Immature natural killer cell (primary cell): ENCODE measurements at regions not wholly inside any gene's neighbourhood (a gene's known extent, or its start where the extent isn't known, plus 50 kb on each side); places are given as distances from the start of the nearest gene placed in this dataset.

Experiments
- DNase-seq, 3 donors: peaks; one replicate each; pipeline ENCODE4 v3.0.0; 2022; ENCODE audit warnings: mixed read lengths in 1 of 3
- H3K27ac Mint-ChIP-seq, 6 donors: one replicate each; pipeline ENCODE4 v1.8.0; 2020; ENCODE audit warnings: mixed read lengths in 6 of 6, mild to moderate bottlenecking in 5 of 6, inconsistent platforms in 4 of 6, moderate library complexity in 3 of 6
- H3K27me3 Mint-ChIP-seq, 3 donors: one replicate each; pipeline ENCODE4 v1.8.0; 2020 to 2021; ENCODE audit warnings: low read depth in 3 of 3, mild to moderate bottlenecking in 3 of 3, mixed read lengths in 3 of 3, moderate library complexity in 3 of 3, inconsistent platforms in 1 of 3
- H3K36me3 Mint-ChIP-seq, 3 donors: one replicate each; pipeline ENCODE4 v1.8.0; 2020; ENCODE audit warnings: mixed read lengths in 3 of 3, inconsistent platforms in 2 of 3, mild to moderate bottlenecking in 2 of 3
- H3K4me1 Mint-ChIP-seq, 2 donors: one replicate each; pipeline ENCODE4 v1.8.0; 2020; ENCODE audit warnings: inconsistent platforms in 2 of 2, mild to moderate bottlenecking in 2 of 2, mixed read lengths in 2 of 2, moderate library complexity in 1 of 2
- H3K4me3 Mint-ChIP-seq, 5 donors: one replicate each; pipeline ENCODE4 v1.8.0; 2020; ENCODE audit warnings: mild to moderate bottlenecking in 5 of 5, mixed read lengths in 5 of 5, inconsistent platforms in 3 of 5, moderate library complexity in 3 of 5
- H3K9me3 Mint-ChIP-seq, 6 donors: one replicate each; pipeline ENCODE4 v1.8.0; 2020; ENCODE audit warnings: mild to moderate bottlenecking in 6 of 6, mixed read lengths in 6 of 6, inconsistent platforms in 4 of 6, moderate library complexity in 3 of 6

DNA sequence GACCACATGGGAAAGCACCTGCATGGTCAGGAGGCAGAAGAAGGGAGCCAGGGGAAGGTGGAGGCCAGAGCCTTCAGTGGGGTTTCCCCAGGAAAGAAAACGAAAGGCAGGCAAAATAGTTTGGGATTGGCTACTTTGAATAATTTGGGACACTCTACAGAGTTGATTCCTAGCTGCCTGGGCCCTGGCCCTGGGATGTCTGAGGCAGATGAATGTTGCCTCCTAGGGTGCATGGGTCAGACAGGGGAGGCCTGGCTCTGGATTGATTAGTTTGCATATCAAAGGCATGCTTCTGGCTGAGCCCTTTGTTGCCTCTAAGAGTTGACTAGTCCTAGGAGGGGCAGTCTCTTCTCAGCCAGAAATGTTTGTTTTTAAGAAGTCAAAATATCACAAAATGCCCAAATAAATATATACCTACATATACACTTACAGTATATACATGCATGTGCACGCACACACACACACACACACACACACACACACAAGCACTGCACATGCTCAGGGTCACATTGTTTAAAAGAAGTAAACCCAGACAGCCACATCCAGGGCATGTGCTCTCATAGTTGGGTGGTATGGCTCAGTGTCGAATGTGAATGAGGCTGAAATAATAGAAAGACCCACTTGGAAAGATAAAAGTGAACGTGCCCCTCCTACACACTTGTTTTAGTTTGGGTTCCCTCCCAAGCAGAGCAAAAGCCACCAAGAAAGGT lies 184.2 kb downstream of the GPAM start:
- peaks cover 0 to 5% (median 0%) of the 10 kb centered on the region in 6 donors for H3K9me3 Mint-ChIP-seq
- no peak overlapping the region for H3K4me3 Mint-ChIP-seq
- no peak for DNase-seq
- H3K27me3 Mint-ChIP-seq: peaks cover 0 to 7% (median 2%) of the 10 kb centered on the region in 3 donors
- no peak overlapping the region for H3K27ac Mint-ChIP-seq
- H3K36me3 Mint-ChIP-seq: no peaks in the 10 kb centered on the region
- no peaks in the 10 kb centered on the region for H3K4me1 Mint-ChIP-seq

DNA sequence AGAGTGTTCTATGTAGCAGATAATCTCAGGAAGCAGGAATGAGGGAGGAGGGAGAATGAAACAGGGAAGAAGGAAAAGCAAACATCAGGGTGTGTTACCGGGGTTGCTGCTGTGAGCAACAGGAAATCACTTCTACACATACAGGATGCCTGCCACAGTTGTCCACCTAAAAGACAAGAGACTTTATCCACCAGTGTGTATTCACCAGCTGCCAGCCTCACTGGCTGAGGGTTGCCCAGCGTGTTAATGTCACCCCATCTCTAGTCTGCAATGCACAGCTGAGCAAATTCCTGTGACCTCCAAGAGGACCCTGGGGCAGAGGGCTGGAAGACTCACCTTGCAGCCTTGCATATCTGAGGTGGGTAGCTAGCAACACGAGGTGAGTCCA lies 183.7 kb downstream of the GPAM start:
- H3K4me3 Mint-ChIP-seq: no peak overlapping the region
- H3K4me1 Mint-ChIP-seq: no peaks in the 10 kb centered on the region
- peaks cover 0 to 7% (median 4%) of the 10 kb centered on the region in 3 donors for H3K27me3 Mint-ChIP-seq
- H3K9me3 Mint-ChIP-seq: peaks cover 0 to 5% (median 1%) of the 10 kb centered on the region in 6 donors
- DNase-seq: no peak
- no peak overlapping the region for H3K27ac Mint-ChIP-seq
- H3K36me3 Mint-ChIP-seq: no peaks in the 10 kb centered on the region

DNA sequence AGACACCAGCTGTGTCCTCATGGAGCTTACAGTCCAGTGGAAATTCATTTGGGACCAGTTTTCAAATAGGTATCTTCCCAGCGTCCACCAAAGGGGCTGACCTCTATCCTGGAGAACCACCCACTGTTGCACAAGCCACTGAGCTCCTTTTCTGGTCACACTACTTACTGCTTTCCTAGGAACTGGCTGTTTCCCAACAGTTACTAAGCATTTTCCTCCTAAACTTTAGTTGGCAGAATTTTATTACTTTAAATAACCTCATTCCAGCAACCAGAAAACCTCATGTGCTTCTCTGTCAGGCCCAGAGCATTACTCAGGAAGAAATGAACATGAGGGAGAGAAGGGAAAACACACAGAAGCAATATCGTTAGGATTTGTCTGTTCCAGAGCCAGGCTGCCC lies 183.1 kb downstream of the GPAM start:
- no peaks in the 10 kb centered on the region for H3K4me1 Mint-ChIP-seq
- peaks cover 0 to 7% (median 4%) of the 10 kb centered on the region in 3 donors for H3K27me3 Mint-ChIP-seq
- no peak overlapping the region for H3K4me3 Mint-ChIP-seq
- H3K27ac Mint-ChIP-seq: no peak overlapping the region
- H3K9me3 Mint-ChIP-seq: peaks cover 0 to 6% (median 1%) of the 10 kb centered on the region in 6 donors
- no peaks in the 10 kb centered on the region for H3K36me3 Mint-ChIP-seq
- DNase-seq: no peak

DNA sequence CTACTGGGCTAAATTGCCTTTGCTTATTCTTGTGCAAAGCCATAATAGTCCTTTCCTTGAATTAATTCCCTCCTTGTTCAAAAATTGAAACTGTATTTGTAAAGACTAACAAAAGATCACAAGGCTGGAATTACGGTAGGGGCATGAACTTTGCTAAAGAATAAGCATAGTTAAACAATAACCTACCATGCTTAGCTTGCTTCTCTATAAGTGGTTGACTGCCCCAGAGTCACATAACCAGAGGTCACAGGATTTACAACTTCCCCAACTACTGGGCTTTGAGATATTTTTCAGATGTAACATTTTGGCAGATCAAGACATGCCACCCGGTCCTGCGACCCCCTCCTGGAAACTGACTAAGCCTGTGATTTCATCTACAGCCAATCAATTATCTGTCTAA lies 181.4 kb downstream of the GPAM start:
- H3K27me3 Mint-ChIP-seq: peaks cover 0 to 7% (median 4%) of the 10 kb centered on the region in 3 donors
- no peak overlapping the region for H3K4me3 Mint-ChIP-seq

DNA sequence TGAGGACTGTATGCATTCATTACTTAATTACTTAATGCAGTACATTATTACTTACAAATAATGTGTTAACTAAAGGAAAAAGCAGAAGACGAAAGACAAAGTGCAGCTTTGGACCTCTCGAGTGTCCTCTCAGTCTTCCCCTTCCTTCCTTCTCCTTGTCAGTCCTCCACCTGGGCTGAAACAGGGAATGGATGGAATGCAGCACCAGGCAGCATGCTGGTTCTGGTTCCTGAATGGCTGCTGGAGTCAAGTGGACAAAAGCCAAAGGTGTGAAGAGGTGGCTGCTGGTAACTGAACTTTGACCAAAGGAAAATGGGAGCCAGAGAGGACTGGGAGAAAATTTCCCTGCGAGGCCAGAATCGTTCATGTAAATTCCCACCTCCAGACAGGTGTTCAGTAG lies 179.5 kb downstream of the GPAM start:
- Mint-ChIP-seq H3K4me3 (no peak overlapping the region), H3K27me3 (peaks cover 2 to 10% (median 4%) of the 10 kb centered on the region in 3 donors), H3K36me3 (no peaks in the 10 kb centered on the region), H3K27ac (no peak overlapping the region), H3K4me1 (no peaks in the 10 kb centered on the region), H3K9me3 (peaks cover 0 to 13% (median 0%) of the 10 kb centered on the region in 6 donors)
- DNase-seq: no peak

More for the DNA sequence above, 181.4 kb downstream of the GPAM start:
- Mint-ChIP-seq H3K36me3 (no peaks in the 10 kb centered on the region), H3K4me1 (no peaks in the 10 kb centered on the region), H3K9me3 (peaks cover 0 to 10% (median 0%) of the 10 kb centered on the region in 6 donors), H3K27ac (no peak overlapping the region)
- DNase-seq: no peak

DNA sequence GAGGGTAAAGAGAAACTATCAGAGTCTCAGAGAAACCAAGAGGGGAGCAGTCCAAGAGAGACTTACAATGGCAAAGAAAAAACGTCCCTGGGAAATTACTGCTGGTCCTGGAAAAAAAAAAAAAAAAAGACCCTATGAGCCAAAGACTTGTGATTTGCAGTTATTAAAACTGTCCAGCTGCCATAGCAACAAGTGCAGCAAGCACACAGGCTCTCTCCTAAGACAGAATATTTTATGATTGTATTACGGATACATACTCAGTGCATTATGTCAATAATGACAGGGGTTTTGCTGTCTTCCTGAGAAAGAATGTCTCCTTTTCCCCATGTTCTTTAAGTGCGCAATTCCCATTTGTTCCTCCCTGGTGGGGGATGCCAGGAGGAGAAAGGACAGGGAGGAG lies 178.5 kb downstream of the GPAM start:
- Mint-ChIP-seq H3K4me3 (no peak overlapping the region), H3K27me3 (peaks cover 2 to 8% (median 4%) of the 10 kb centered on the region in 3 donors), H3K4me1 (no peaks in the 10 kb centered on the region), H3K36me3 (no peaks in the 10 kb centered on the region), H3K9me3 (peaks cover 0 to 13% (median 0%) of the 10 kb centered on the region in 6 donors), H3K27ac (no peak overlapping the region)
- DNase-seq: no peak

DNA sequence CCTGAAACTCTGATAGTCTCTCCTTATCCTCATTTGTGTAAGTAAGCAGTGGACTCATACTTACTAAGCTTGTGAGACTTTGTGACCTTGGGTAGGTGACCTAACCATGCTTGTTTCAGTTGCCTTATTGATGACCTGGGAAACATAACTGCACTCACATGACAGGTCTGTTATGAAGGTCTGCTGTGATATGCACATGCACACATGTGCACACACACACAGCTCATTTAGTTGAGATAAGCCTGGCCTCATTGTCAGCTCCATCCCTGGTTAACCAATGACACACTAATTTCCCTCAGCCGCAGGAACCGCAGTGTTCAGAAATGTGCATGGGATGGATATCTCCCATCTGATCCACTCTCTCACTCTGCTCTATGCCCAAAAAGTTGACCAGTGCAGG lies 177.2 kb downstream of the GPAM start:
- H3K4me3 Mint-ChIP-seq: no peak overlapping the region
- H3K27me3 Mint-ChIP-seq: peaks cover 2 to 8% (median 4%) of the 10 kb centered on the region in 3 donors
- H3K9me3 Mint-ChIP-seq: peaks cover 0 to 13% (median 0%) of the 10 kb centered on the region in 6 donors
- DNase-seq: no peak
- no peaks in the 10 kb centered on the region for H3K4me1 Mint-ChIP-seq
- no peak overlapping the region for H3K27ac Mint-ChIP-seq
- H3K36me3 Mint-ChIP-seq: no peaks in the 10 kb centered on the region

DNA sequence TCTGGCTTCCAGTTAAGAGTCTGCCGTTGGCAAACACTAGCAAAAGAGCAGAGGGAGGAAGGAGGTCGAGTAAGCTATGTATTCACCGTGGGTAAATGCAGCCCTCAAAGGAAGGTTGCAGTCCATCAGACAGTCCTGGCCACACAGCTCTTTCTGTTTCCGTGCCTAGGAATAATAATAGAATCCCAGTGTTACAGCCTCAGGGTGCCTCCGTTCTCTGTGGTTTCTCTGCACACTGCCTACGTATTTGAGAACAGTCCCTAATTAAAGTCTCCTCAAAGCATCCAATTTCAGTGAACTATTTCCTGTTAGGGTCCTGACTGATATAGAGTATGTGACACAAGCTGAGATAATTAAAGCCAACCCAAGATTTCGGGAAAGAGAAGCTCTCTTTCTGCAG lies 176.7 kb downstream of the GPAM start:
- H3K27ac Mint-ChIP-seq: no peak overlapping the region
- no peaks in the 10 kb centered on the region for H3K36me3 Mint-ChIP-seq
- H3K4me1 Mint-ChIP-seq: no peaks in the 10 kb centered on the region
- DNase-seq: no peak
- H3K27me3 Mint-ChIP-seq: peaks cover 2 to 8% (median 4%) of the 10 kb centered on the region in 3 donors
- H3K4me3 Mint-ChIP-seq: no peak overlapping the region
- peaks cover 0 to 13% (median 0%) of the 10 kb centered on the region in 6 donors for H3K9me3 Mint-ChIP-seq

DNA sequence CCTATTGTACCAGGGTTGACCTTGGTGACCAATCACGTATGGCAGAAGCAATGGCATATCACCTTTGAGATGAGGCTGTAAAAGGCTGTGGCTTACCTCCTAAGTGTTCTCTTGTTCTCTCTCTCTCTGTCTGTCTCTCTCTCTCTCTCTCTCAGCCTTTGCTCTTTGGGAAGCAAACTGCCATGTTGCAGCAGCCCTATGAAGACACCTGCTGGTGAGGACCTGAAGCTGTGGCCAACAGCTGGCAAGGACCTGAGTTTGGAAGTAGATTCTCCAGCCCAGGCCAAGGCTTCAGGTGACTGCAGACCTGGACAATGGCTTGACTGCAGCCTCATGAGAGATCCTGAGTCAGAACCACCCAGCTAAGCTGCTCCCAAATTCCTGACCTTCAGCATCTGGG lies 161.4 kb downstream of the GPAM start:
- DNase-seq: no peak
- Mint-ChIP-seq H3K4me3 (no peak overlapping the region), H3K27me3 (peaks cover 0 to 2% (median 0%) of the 10 kb centered on the region in 3 donors), H3K36me3 (no peaks in the 10 kb centered on the region), H3K27ac (no peak overlapping the region), H3K9me3 (peaks cover 0 to 2% (median 0%) of the 10 kb centered on the region in 6 donors), H3K4me1 (no peaks in the 10 kb centered on the region)

DNA sequence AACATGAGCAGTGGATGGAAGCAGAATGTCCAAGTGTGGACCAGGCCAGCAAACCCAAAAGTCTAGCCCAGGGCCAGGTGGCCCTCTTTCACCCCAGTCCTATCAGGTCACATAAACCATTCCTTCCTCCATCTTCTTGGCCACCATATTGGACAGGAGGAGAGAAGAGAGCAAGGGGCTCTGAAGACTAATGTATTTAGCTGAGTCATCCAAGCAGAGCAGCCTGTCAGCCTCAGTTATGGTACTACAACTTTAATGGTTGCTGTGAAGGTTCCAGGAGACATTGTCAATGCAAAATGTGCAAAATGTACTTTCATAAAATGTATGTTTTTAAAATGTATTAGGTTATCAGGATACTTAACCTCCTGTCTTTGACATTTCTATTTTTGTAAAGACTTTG lies 159.5 kb downstream of the GPAM start:
- Mint-ChIP-seq H3K4me1 (no peaks in the 10 kb centered on the region), H3K36me3 (no peaks in the 10 kb centered on the region), H3K27ac (no peak overlapping the region), H3K4me3 (no peak overlapping the region), H3K27me3 (peaks cover 0 to 2% (median 0%) of the 10 kb centered on the region in 3 donors), H3K9me3 (peaks cover 0 to 4% (median 2%) of the 10 kb centered on the region in 6 donors)
- DNase-seq: no peak

DNA sequence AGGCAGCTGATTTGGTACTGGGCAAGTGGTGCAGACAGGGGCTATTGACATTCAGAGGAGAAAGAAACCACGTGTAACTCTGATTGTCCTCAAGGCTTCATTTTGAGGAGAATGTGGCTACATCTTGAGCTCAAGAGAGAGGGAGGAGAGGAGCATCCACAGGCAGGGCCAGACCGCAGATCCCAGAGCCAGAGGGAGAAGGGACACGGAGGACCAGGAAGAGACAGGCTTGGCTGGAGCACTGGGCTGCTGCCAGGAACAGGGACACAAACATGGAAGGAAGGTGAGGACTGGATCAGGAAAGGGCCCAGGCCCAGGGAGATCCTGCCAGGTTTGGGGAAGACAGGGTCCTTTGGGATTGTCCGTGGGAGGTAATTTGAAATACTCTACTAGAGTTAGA lies 158.3 kb downstream of the GPAM start:
- Mint-ChIP-seq H3K27me3 (peaks cover 0 to 2% (median 0%) of the 10 kb centered on the region in 3 donors), H3K36me3 (no peaks in the 10 kb centered on the region), H3K4me1 (no peaks in the 10 kb centered on the region), H3K4me3 (no peak overlapping the region), H3K9me3 (peaks cover 0 to 7% (median 5%) of the 10 kb centered on the region in 6 donors), H3K27ac (no peak overlapping the region)
- no peak for DNase-seq

DNA sequence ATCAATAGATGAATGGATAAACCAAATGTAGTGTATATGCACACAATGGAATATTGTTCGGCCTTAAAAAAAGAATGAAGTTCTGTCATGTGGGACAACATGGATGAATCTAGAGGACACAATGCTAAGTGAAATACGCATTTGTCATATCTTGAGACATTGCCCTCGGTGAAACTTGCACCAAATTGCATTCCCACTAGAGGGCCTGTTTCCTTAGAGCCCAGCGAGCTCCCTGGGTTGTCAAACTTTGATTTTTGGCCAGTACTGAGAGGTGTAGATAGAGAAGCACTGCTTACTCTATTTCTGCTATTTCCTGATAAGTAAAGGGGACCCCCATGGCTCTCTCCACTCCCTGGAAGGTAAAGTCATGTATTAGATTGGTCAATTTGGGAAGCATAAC lies 157.1 kb downstream of the GPAM start:
- Mint-ChIP-seq H3K27me3 (no peaks in the 10 kb centered on the region), H3K4me3 (no peak overlapping the region), H3K36me3 (no peaks in the 10 kb centered on the region), H3K9me3 (peaks cover 2 to 14% (median 5%) of the 10 kb centered on the region in 6 donors), H3K27ac (no peak overlapping the region), H3K4me1 (no peaks in the 10 kb centered on the region)
- DNase-seq: no peak

DNA sequence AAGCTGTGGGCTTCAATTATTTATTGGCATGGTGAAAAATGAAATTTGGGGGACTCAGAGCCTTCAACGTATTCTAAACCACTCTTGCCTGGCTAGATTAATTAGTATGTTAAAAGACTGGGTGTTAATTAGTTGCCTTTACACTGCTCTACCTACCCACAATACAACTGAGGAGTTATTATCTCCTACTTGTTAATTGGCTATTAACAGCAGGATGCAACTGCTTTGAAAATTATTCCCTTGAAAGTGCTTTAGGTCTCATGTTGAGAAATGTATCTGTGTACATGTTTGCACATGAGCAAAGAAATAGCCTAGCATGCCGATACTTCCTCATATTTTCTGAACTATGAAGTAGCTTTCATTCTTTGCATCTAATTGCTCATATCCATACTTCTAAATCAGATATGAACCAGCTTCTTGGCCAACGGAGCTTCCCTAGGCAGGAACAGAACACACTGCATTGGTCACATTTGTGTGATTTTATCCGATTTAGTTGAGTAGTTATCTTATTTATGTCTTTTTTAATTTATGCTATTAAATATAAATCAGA lies 155.8 kb downstream of the GPAM start:
- no peaks in the 10 kb centered on the region for H3K4me1 Mint-ChIP-seq
- no peaks in the 10 kb centered on the region for H3K27me3 Mint-ChIP-seq
- H3K4me3 Mint-ChIP-seq: no peak overlapping the region

DNA sequence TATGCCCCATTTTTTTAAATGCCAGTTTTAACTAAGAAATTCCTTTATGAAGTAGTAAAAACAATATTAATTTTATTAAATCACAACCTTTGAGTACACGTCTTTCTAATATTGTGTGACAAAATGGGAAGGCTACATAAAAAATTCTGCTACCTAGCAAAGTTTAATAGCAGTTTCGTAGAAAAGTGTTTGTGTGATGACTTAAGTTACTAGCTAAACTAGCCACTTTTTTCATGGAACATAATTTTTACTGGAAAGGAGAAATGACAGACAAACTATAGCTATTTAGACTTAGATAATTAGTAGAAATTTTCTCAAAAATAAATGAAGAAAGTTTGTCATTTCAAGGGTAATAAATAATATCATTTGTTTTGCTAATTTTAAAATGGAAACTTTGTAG lies 153.1 kb downstream of the GPAM start:
- H3K9me3 Mint-ChIP-seq: peaks cover 2 to 14% (median 6%) of the 10 kb centered on the region in 6 donors
- H3K36me3 Mint-ChIP-seq: no peaks in the 10 kb centered on the region
- no peak overlapping the region for H3K27ac Mint-ChIP-seq
- no peak overlapping the region for H3K4me3 Mint-ChIP-seq
- no peak for DNase-seq
- H3K4me1 Mint-ChIP-seq: no peaks in the 10 kb centered on the region
- no peaks in the 10 kb centered on the region for H3K27me3 Mint-ChIP-seq

More for the DNA sequence above, 155.8 kb downstream of the GPAM start:
- H3K27ac Mint-ChIP-seq: no peak overlapping the region
- H3K9me3 Mint-ChIP-seq: peaks cover 2 to 14% (median 6%) of the 10 kb centered on the region in 6 donors
- no peak for DNase-seq
- H3K36me3 Mint-ChIP-seq: no peaks in the 10 kb centered on the region
